ENCODE measurements at regions not wholly inside any gene's neighbourhood (a gene's known extent, or its start where the extent isn't known, plus 50 kb on each side); places are given as distances from the start of the nearest gene placed in this dataset.

GRCh38 chr13:99027661-99028425, 50.0 kb upstream of the DOCK9 start:
- Histone ChIP-seq H3K9ac (ENCODE audit: low read depth in 1 of 2, low read length in 2 of 2) (no peak overlapping the region), H3K36me3 (ENCODE audit: control insufficient read depth in 1 of 2, insufficient read depth in 2 of 2, low read length in 2 of 2) (no peaks in the 10 kb centered on the region), H3K4me3 (ENCODE audit: low read depth in 1 of 2, low read length in 2 of 2) (no peak overlapping the region), H3K27me3 (ENCODE audit: control insufficient read depth in 1 of 2, insufficient read depth in 2 of 2, low read length in 2 of 2) (no peaks in the 10 kb centered on the region), H3K4me1 (ENCODE audit: control insufficient read depth in 1 of 2, insufficient read depth in 2 of 2, low read length in 2 of 2) (no peaks in the 10 kb centered on the region), H3K27ac (ENCODE audit: low read depth, low read length) (no peak overlapping the region), H3K9me3 (ENCODE audit: control insufficient read depth in 1 of 2, low read length in 2 of 2) (no peaks in the 10 kb centered on the region)

GRCh38 chr13:99028890-99029289, 51.0 kb upstream of the DOCK9 start:
- Histone ChIP-seq H3K9me3 (ENCODE audit: control insufficient read depth in 1 of 2, low read length in 2 of 2) (no peaks in the 10 kb centered on the region), H3K36me3 (ENCODE audit: control insufficient read depth in 1 of 2, insufficient read depth in 2 of 2, low read length in 2 of 2) (no peaks in the 10 kb centered on the region), H3K27ac (ENCODE audit: low read depth, low read length) (no peak overlapping the region), H3K27me3 (ENCODE audit: control insufficient read depth in 1 of 2, insufficient read depth in 2 of 2, low read length in 2 of 2) (no peaks in the 10 kb centered on the region), H3K9ac (ENCODE audit: low read depth in 1 of 2, low read length in 2 of 2) (no peak overlapping the region), H3K4me3 (ENCODE audit: low read depth in 1 of 2, low read length in 2 of 2) (no peak overlapping the region), H3K4me1 (ENCODE audit: control insufficient read depth in 1 of 2, insufficient read depth in 2 of 2, low read length in 2 of 2) (no peaks in the 10 kb centered on the region)

- Histone ChIP-seq H3K4me3 (ENCODE audit: low read depth in 1 of 2, low read length in 2 of 2) (no peak overlapping the region), H3K9me3 (ENCODE audit: control insufficient read depth in 1 of 2, low read length in 2 of 2) (no peaks in the 10 kb centered on the region), H3K9ac (ENCODE audit: low read depth in 1 of 2, low read length in 2 of 2) (no peak overlapping the region), H3K27ac (ENCODE audit: low read depth, low read length) (no peak overlapping the region), H3K36me3 (ENCODE audit: control insufficient read depth in 1 of 2, insufficient read depth in 2 of 2, low read length in 2 of 2) (no peaks in the 10 kb centered on the region), H3K4me1 (ENCODE audit: control insufficient read depth in 1 of 2, insufficient read depth in 2 of 2, low read length in 2 of 2) (no peaks in the 10 kb centered on the region), H3K27me3 (ENCODE audit: control insufficient read depth in 1 of 2, insufficient read depth in 2 of 2, low read length in 2 of 2) (no peaks in the 10 kb centered on the region)
Observed at GRCh38 chr13:99029576-99029975, 51.7 kb upstream of the DOCK9 start.

GRCh38 chr13:99030326-99030725, 52.5 kb upstream of the DOCK9 start:
- no peaks in the 10 kb centered on the region for H3K36me3 ChIP-seq (ENCODE audit: control insufficient read depth in 1 of 2, insufficient read depth in 2 of 2, low read length in 2 of 2)
- H3K9ac ChIP-seq (ENCODE audit: low read depth in 1 of 2, low read length in 2 of 2) = no peak overlapping the region
- H3K27ac ChIP-seq (ENCODE audit: low read depth, low read length) = no peak overlapping the region
- H3K9me3 ChIP-seq (ENCODE audit: control insufficient read depth in 1 of 2, low read length in 2 of 2) = no peaks in the 10 kb centered on the region
- no peak overlapping the region for H3K4me3 ChIP-seq (ENCODE audit: low read depth in 1 of 2, low read length in 2 of 2)
- H3K4me1 ChIP-seq (ENCODE audit: control insufficient read depth in 1 of 2, insufficient read depth in 2 of 2, low read length in 2 of 2) = no peaks in the 10 kb centered on the region
- H3K27me3 ChIP-seq (ENCODE audit: control insufficient read depth in 1 of 2, insufficient read depth in 2 of 2, low read length in 2 of 2) = no peaks in the 10 kb centered on the region

- no peaks in the 10 kb centered on the region for H3K27me3 ChIP-seq (ENCODE audit: control insufficient read depth in 1 of 2, insufficient read depth in 2 of 2, low read length in 2 of 2)
- H3K36me3 ChIP-seq (ENCODE audit: control insufficient read depth in 1 of 2, insufficient read depth in 2 of 2, low read length in 2 of 2) = no peaks in the 10 kb centered on the region
- no peaks in the 10 kb centered on the region for H3K9me3 ChIP-seq (ENCODE audit: control insufficient read depth in 1 of 2, low read length in 2 of 2)
- no peak overlapping the region for H3K9ac ChIP-seq (ENCODE audit: low read depth in 1 of 2, low read length in 2 of 2)
- no peak overlapping the region for H3K27ac ChIP-seq (ENCODE audit: low read depth, low read length)
- H3K4me3 ChIP-seq (ENCODE audit: low read depth in 1 of 2, low read length in 2 of 2) = no peak overlapping the region
- no peaks in the 10 kb centered on the region for H3K4me1 ChIP-seq (ENCODE audit: control insufficient read depth in 1 of 2, insufficient read depth in 2 of 2, low read length in 2 of 2)
Observed at GRCh38 chr13:99031832-99032231, 54.0 kb upstream of the DOCK9 start.

- Histone ChIP-seq H3K9ac (ENCODE audit: low read depth in 1 of 2, low read length in 2 of 2) (no peak overlapping the region), H3K4me1 (ENCODE audit: control insufficient read depth in 1 of 2, insufficient read depth in 2 of 2, low read length in 2 of 2) (no peaks in the 10 kb centered on the region), H3K27ac (ENCODE audit: low read depth, low read length) (no peak overlapping the region), H3K36me3 (ENCODE audit: control insufficient read depth in 1 of 2, insufficient read depth in 2 of 2, low read length in 2 of 2) (no peaks in the 10 kb centered on the region), H3K9me3 (ENCODE audit: control insufficient read depth in 1 of 2, low read length in 2 of 2) (no peaks in the 10 kb centered on the region), H3K27me3 (ENCODE audit: control insufficient read depth in 1 of 2, insufficient read depth in 2 of 2, low read length in 2 of 2) (no peaks in the 10 kb centered on the region), H3K4me3 (ENCODE audit: low read depth in 1 of 2, low read length in 2 of 2) (no peak overlapping the region)
Observed at GRCh38 chr13:99033814-99034213, 56.0 kb upstream of the DOCK9 start.

GRCh38 chr13:99034333-99035085, 56.6 kb upstream of the DOCK9 start:
- Histone ChIP-seq H3K9me3 (ENCODE audit: control insufficient read depth in 1 of 2, low read length in 2 of 2) (no peaks in the 10 kb centered on the region), H3K9ac (ENCODE audit: low read depth in 1 of 2, low read length in 2 of 2) (no peak overlapping the region), H3K27me3 (ENCODE audit: control insufficient read depth in 1 of 2, insufficient read depth in 2 of 2, low read length in 2 of 2) (no peaks in the 10 kb centered on the region), H3K36me3 (ENCODE audit: control insufficient read depth in 1 of 2, insufficient read depth in 2 of 2, low read length in 2 of 2) (no peaks in the 10 kb centered on the region), H3K27ac (ENCODE audit: low read depth, low read length) (no peak overlapping the region), H3K4me3 (ENCODE audit: low read depth in 1 of 2, low read length in 2 of 2) (no peak overlapping the region), H3K4me1 (ENCODE audit: control insufficient read depth in 1 of 2, insufficient read depth in 2 of 2, low read length in 2 of 2) (no peaks in the 10 kb centered on the region)

GRCh38 chr13:99035715-99036114, 57.9 kb upstream of the DOCK9 start:
- no peaks in the 10 kb centered on the region for H3K4me1 ChIP-seq (ENCODE audit: control insufficient read depth in 1 of 2, insufficient read depth in 2 of 2, low read length in 2 of 2)
- no peaks in the 10 kb centered on the region for H3K9me3 ChIP-seq (ENCODE audit: control insufficient read depth in 1 of 2, low read length in 2 of 2)
- H3K9ac ChIP-seq (ENCODE audit: low read depth in 1 of 2, low read length in 2 of 2) = no peak overlapping the region
- H3K27ac ChIP-seq (ENCODE audit: low read depth, low read length) = no peak overlapping the region
- no peaks in the 10 kb centered on the region for H3K27me3 ChIP-seq (ENCODE audit: control insufficient read depth in 1 of 2, insufficient read depth in 2 of 2, low read length in 2 of 2)
- no peak overlapping the region for H3K4me3 ChIP-seq (ENCODE audit: low read depth in 1 of 2, low read length in 2 of 2)
- H3K36me3 ChIP-seq (ENCODE audit: control insufficient read depth in 1 of 2, insufficient read depth in 2 of 2, low read length in 2 of 2) = no peaks in the 10 kb centered on the region

GRCh38 chr13:99037756-99038155, 59.9 kb upstream of the DOCK9 start:
- Histone ChIP-seq H3K36me3 (ENCODE audit: control insufficient read depth in 1 of 2, insufficient read depth in 2 of 2, low read length in 2 of 2) (no peaks in the 10 kb centered on the region), H3K9ac (ENCODE audit: low read depth in 1 of 2, low read length in 2 of 2) (no peak overlapping the region), H3K4me1 (ENCODE audit: control insufficient read depth in 1 of 2, insufficient read depth in 2 of 2, low read length in 2 of 2) (no peaks in the 10 kb centered on the region), H3K9me3 (ENCODE audit: control insufficient read depth in 1 of 2, low read length in 2 of 2) (no peaks in the 10 kb centered on the region), H3K27me3 (ENCODE audit: control insufficient read depth in 1 of 2, insufficient read depth in 2 of 2, low read length in 2 of 2) (no peaks in the 10 kb centered on the region), H3K4me3 (ENCODE audit: low read depth in 1 of 2, low read length in 2 of 2) (no peak overlapping the region), H3K27ac (ENCODE audit: low read depth, low read length) (no peak overlapping the region)

- H3K27ac ChIP-seq (ENCODE audit: low read depth, low read length) = no peak overlapping the region
- no peaks in the 10 kb centered on the region for H3K9me3 ChIP-seq (ENCODE audit: control insufficient read depth in 1 of 2, low read length in 2 of 2)
- no peaks in the 10 kb centered on the region for H3K4me1 ChIP-seq (ENCODE audit: control insufficient read depth in 1 of 2, insufficient read depth in 2 of 2, low read length in 2 of 2)
- H3K27me3 ChIP-seq (ENCODE audit: control insufficient read depth in 1 of 2, insufficient read depth in 2 of 2, low read length in 2 of 2) = no peaks in the 10 kb centered on the region
- no peak overlapping the region for H3K9ac ChIP-seq (ENCODE audit: low read depth in 1 of 2, low read length in 2 of 2)
- H3K36me3 ChIP-seq (ENCODE audit: control insufficient read depth in 1 of 2, insufficient read depth in 2 of 2, low read length in 2 of 2) = no peaks in the 10 kb centered on the region
- H3K4me3 ChIP-seq (ENCODE audit: low read depth in 1 of 2, low read length in 2 of 2) = no peak overlapping the region
Observed at GRCh38 chr13:99039718-99040280, 61.9 kb upstream of the DOCK9 start.

Data from duodenal mucosa (tissue), 2 donors.